ENCODE measurements at regions not wholly inside any gene's neighbourhood (a gene's known extent, or its start where the extent isn't known, plus 50 kb on each side); places are given as distances from the start of the nearest gene placed in this dataset.
"Not testable (repeated sequence)": the region's sequence is repeated elsewhere in the genome, so short reads cannot be mapped to it uniquely, and the experiment has no call there.

DNA sequence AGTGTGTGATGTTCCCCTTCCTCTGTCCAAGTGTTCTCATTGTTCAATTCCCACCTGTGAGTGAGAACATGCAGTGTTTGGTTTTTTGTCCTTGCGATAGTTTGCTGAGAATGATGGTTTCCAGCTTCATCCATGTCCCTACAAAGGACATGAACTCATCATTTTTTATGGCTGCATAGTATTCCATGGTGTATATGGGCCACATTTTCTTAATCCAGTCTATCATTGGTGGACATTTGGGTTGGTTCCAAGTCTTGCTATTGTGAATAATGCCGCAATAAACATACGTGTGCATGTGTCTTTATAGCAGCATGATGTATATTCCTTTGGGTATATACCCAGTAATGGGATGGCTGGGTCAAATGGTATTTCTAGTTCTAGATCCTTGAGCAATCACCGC is 134.5 kb upstream of the SVIL start:
- H3K9me3 ChIP-seq (ENCODE audit: control insufficient read depth, insufficient read depth, low read depth, low read length); H3K4me3 ChIP-seq (ENCODE audit: low read depth, low read length); H3K4me1 ChIP-seq (ENCODE audit: control insufficient read depth, insufficient read depth, low read length); H3K27ac ChIP-seq (ENCODE audit: extremely low read depth, low read depth, low read length); H3K36me3 ChIP-seq (ENCODE audit: control insufficient read depth in 2 of 2, insufficient read depth in 1 of 2, low read length in 2 of 2); CTCF ChIA-PET; POLR2A ChIA-PET: not testable (repeated sequence)
- TF ChIP-seq ZNF146 (tag by site-specific recombination; IDR thresholded peaks at IDR 0.05), result peak; percentile 93

DNA sequence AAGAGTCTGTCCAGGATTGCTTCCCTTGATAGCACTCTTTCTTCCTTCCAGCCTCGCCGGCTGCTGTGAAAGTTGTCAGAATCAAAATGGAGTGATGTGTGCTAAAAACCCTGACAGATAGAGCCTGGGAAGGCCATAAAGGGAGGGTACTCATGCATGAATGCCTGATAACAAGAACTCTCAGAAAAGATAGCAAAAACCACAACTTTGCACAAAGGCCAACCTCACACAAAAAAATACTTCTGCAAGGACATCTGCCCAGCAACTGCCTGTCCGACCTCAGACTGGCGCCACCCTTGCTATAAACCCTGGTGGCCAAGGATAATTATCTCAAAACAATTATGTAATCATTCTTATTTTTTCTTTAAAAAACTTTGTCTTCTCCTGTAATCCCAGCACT is 133.2 kb upstream of the SVIL start:
- H3K4me1 ChIP-seq (ENCODE audit: control insufficient read depth, insufficient read depth, low read length), result no peaks in the 10 kb centered on the region
- H3K27ac ChIP-seq (ENCODE audit: extremely low read depth, low read depth, low read length), result no peak overlapping the region
- no peak overlapping the region for H3K4me3 ChIP-seq (ENCODE audit: low read depth, low read length)

DNA sequence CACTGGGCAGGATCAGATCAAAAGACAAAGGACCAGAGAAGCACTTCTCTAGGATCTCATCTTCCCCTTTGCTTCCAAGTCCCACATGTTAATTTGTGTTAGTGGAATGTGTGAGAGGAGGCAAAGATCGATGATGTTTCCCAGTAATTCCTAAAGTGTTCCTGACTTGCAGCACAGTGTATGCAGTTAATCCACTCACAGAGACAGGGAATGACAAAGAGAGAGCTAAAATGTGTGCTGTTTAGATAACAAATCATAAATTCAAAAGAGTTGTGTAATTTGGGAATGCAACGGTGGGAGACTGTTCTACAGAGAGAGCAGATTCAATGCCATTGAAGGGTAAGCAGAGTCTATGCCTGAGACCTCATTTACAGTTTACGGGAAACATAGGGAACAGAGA is 132.0 kb upstream of the SVIL start:
- CTCF ChIA-PET, result no interaction called here
- POLR2A ChIA-PET, result interaction anchor here (0.9 kb wide), 1 partner anchor 13 kb away, joined by 3 read pairs; no protein-coding TSS in a partner anchor
- no peak for TF ChIP-seq ZNF274 (IDR thresholded peaks at IDR 0.05; ENCODE audit: low read length)
- TF ChIP-seq ZNF274 (tag by site-specific recombination; IDR thresholded peaks at IDR 0.05; ENCODE audit: borderline replicate concordance), result no peak
- no peak for TF ChIP-seq YY2 (tag by site-specific recombination; IDR thresholded peaks at IDR 0.05)
- no peak for TF ChIP-seq ZFP41 (tag by site-specific recombination; IDR thresholded peaks at IDR 0.05; ENCODE audit: borderline replicate concordance)
- TF ChIP-seq ZNF48 (tag by site-specific recombination; IDR thresholded peaks at IDR 0.05), result no peak

More for the DNA sequence above, 133.2 kb upstream of the SVIL start:
- Histone ChIP-seq H3K9me3 (ENCODE audit: control insufficient read depth, insufficient read depth, low read depth, low read length) (no peaks in the 10 kb centered on the region), H3K36me3 (ENCODE audit: control insufficient read depth in 2 of 2, insufficient read depth in 1 of 2, low read length in 2 of 2) (no peaks in the 10 kb centered on the region)
- CTCF ChIA-PET, result no interaction called here
- TF ChIP-seq, protein P1, sequence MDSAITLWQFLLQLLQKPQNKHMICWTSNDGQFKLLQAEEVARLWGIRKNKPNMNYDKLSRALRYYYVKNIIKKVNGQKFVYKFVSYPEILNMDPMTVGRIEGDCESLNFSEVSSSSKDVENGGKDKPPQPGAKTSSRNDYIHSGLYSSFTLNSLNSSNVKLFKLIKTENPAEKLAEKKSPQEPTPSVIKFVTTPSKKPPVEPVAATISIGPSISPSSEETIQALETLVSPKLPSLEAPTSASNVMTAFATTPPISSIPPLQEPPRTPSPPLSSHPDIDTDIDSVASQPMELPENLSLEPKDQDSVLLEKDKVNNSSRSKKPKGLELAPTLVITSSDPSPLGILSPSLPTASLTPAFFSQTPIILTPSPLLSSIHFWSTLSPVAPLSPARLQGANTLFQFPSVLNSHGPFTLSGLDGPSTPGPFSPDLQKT (IDR thresholded peaks at IDR 0.05; ENCODE audit: borderline replicate concordance, low read depth, low read length), result no peak
- TF ChIP-seq YY2 (tag by site-specific recombination; IDR thresholded peaks at IDR 0.05), result no peak
- TF ChIP-seq GLI2 (tag by site-specific recombination; IDR thresholded peaks at IDR 0.05; ENCODE audit: borderline replicate concordance, low read depth), result no peak
- TF ChIP-seq ZNF530 (tag by site-specific recombination; IDR thresholded peaks at IDR 0.05; ENCODE audit: low read depth), result no peak
- no peak for TF ChIP-seq ZIC2 (tag by site-specific recombination; IDR thresholded peaks at IDR 0.05)
- TF ChIP-seq ZNF221 (tag by site-specific recombination; IDR thresholded peaks at IDR 0.05; ENCODE audit: borderline replicate concordance), result no peak
- TF ChIP-seq SCRT1 (tag by site-specific recombination; IDR thresholded peaks at IDR 0.05; ENCODE audit: borderline replicate concordance), result no peak
- POLR2A ChIA-PET, result no interaction called here

DNA sequence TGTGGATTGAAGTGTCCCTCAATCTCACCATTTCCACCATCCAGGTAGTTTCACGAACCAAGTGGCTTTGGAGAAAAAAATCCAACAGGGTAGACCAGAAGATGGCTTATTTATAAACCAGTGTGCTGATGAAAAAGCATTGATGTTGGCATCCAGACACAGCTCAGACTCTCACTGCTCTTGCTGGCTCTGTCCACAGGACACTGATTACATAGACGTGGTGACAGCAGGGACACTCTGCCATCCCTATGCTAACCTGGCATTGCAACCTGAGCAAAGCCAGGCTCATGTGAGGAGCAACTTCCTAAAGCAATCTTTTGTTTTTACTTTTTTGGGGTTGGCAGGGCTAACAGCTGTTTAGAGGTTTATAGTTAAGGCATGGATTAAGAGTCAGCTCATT is 130.6 kb upstream of the SVIL start:
- TF ChIP-seq ZNF132 (tag by site-specific recombination; IDR thresholded peaks at IDR 0.05; ENCODE audit: borderline replicate concordance), result no peak
- TF ChIP-seq, protein P2, sequence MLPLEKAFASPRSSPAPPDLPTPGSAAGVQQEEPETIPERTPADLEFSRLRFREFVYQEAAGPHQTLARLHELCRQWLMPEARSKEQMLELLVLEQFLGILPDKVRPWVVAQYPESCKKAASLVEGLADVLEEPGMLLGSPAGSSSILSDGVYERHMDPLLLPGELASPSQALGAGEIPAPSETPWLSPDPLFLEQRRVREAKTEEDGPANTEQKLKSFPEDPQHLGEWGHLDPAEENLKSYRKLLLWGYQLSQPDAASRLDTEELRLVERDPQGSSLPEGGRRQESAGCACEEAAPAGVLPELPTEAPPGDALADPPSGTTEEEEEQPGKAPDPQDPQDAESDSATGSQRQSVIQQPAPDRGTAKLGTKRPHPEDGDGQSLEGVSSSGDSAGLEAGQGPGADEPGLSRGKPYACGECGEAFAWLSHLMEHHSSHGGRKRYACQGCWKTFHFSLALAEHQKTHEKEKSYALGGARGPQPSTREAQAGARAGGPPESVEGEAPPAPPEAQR (tag by site-specific recombination; IDR thresholded peaks at IDR 0.05), result no peak
- TF ChIP-seq MYNN (tag by site-specific recombination; IDR thresholded peaks at IDR 0.05; ENCODE audit: borderline replicate concordance), result no peak
- Histone ChIP-seq H3K4me1 (ENCODE audit: control insufficient read depth, insufficient read depth, low read length) (no peaks in the 10 kb centered on the region), H3K9me3 (ENCODE audit: control insufficient read depth, insufficient read depth, low read depth, low read length) (no peaks in the 10 kb centered on the region), H3K36me3 (ENCODE audit: control insufficient read depth in 2 of 2, insufficient read depth in 1 of 2, low read length in 2 of 2) (no peaks in the 10 kb centered on the region), H3K27ac (ENCODE audit: extremely low read depth, low read depth, low read length) (no peak overlapping the region), H3K4me3 (ENCODE audit: low read depth, low read length) (no peak overlapping the region)
- CTCF ChIA-PET, result no interaction called here
- POLR2A ChIA-PET, result no interaction called here

More for the DNA sequence above, 132.0 kb upstream of the SVIL start:
- no peak overlapping the region for H3K4me3 ChIP-seq (ENCODE audit: low read depth, low read length)
- no peaks in the 10 kb centered on the region for H3K36me3 ChIP-seq (ENCODE audit: control insufficient read depth in 2 of 2, insufficient read depth in 1 of 2, low read length in 2 of 2)
- H3K9me3 ChIP-seq (ENCODE audit: control insufficient read depth, insufficient read depth, low read depth, low read length), result no peaks in the 10 kb centered on the region
- no peaks in the 10 kb centered on the region for H3K4me1 ChIP-seq (ENCODE audit: control insufficient read depth, insufficient read depth, low read length)
- no peak overlapping the region for H3K27ac ChIP-seq (ENCODE audit: extremely low read depth, low read depth, low read length)
